Medulla oblongata (tissue), 1 donor: ENCODE measurements at regions not wholly inside any gene's neighbourhood (a gene's known extent, or its start where the extent isn't known, plus 50 kb on each side); places are given as distances from the start of the nearest gene placed in this dataset.
"Not testable (repeated sequence)": the region's sequence is repeated elsewhere in the genome, so short reads cannot be mapped to it uniquely, and the experiment has no call there.

Experiments used
- DNase-seq: peaks from one replicate; pipeline ENCODE4 v3.0.0-alpha.2; 2015; ENCODE audit errors: extremely low spot score

GRCh38 chr6:99141906-99142305, 194.2 kb upstream of the FBXL4 start:
- DNase-seq = not testable (repeated sequence)

- no peak for DNase-seq
Measured at GRCh38 chr6:99138445-99138844, 190.7 kb upstream of the FBXL4 start.

- no peak for DNase-seq
Measured at GRCh38 chr6:99137314-99137713, 189.6 kb upstream of the FBXL4 start.

- DNase-seq = no peak
Measured at GRCh38 chr6:99136488-99136887, 188.7 kb upstream of the FBXL4 start.

GRCh38 chr6:99132026-99132635, 184.4 kb upstream of the FBXL4 start:
- DNase-seq = no peak

- DNase-seq = no peak
Measured at GRCh38 chr6:99130897-99131873, 183.4 kb upstream of the FBXL4 start.

- no peak for DNase-seq
Measured at GRCh38 chr6:99129835-99130234, 182.1 kb upstream of the FBXL4 start.

GRCh38 chr6:99121748-99122147, 174.0 kb upstream of the FBXL4 start:
- no peak for DNase-seq

- no peak for DNase-seq
Measured at GRCh38 chr6:99120641-99121040, 172.9 kb upstream of the FBXL4 start.

- peak; percentile 79 for DNase-seq
Measured at GRCh38 chr6:99119109-99120031, 171.6 kb upstream of the FBXL4 start.

- DNase-seq = no peak
Measured at GRCh38 chr6:99114769-99115406, 167.1 kb upstream of the FBXL4 start.

- DNase-seq = no peak
Measured at GRCh38 chr6:99111590-99111989, 163.8 kb upstream of the FBXL4 start.

GRCh38 chr6:99110029-99110428, 162.3 kb upstream of the FBXL4 start:
- DNase-seq = no peak

- DNase-seq = no peak
Measured at GRCh38 chr6:99104218-99104617, 156.5 kb upstream of the FBXL4 start.

- no peak for DNase-seq
Measured at GRCh38 chr6:99099243-99099642, 151.5 kb upstream of the FBXL4 start.

- no peak for DNase-seq
Measured at GRCh38 chr6:99096170-99096569, 148.4 kb upstream of the FBXL4 start.

- no peak for DNase-seq
Measured at GRCh38 chr6:99093456-99094190, 145.9 kb upstream of the FBXL4 start.

GRCh38 chr6:99092461-99092860, 144.7 kb upstream of the FBXL4 start:
- DNase-seq = no peak

- DNase-seq = no peak
Measured at GRCh38 chr6:99091985-99092384, 144.2 kb upstream of the FBXL4 start.

GRCh38 chr6:99080191-99080590, 132.4 kb upstream of the FBXL4 start:
- DNase-seq = no peak

GRCh38 chr6:99079058-99079457, 131.3 kb upstream of the FBXL4 start:
- no peak for DNase-seq
